Myocyte (in vitro differentiated cells): ENCODE measurements at regions not wholly inside any gene's neighbourhood (a gene's known extent, or its start where the extent isn't known, plus 50 kb on each side); places are given as distances from the start of the nearest gene placed in this dataset.
A peak's percentile ranks its signal among the peaks of the same experiment; 100 is the strongest.
"Not testable (repeated sequence)": the region's sequence is repeated elsewhere in the genome, so short reads cannot be mapped to it uniquely, and the experiment has no call there.

Source experiments
- DNase-seq: peaks from one replicate; pipeline ENCODE4 v3.0.0-alpha.2; 2012; ENCODE audit warnings: low read depth

GRCh38 chr4:22630161-22630975 is 62.4 kb upstream of the GBA3 start:
- not testable (repeated sequence) for DNase-seq

GRCh38 chr4:22631167-22631566 is 61.6 kb upstream of the GBA3 start:
- not testable (repeated sequence) for DNase-seq

- DNase-seq, result no peak
Measured at GRCh38 chr4:22634541-22635181, 58.1 kb upstream of the GBA3 start.

- DNase-seq, result not testable (repeated sequence)
Measured at GRCh38 chr4:22635182-22635549, 57.6 kb upstream of the GBA3 start.

- no peak for DNase-seq
Measured at GRCh38 chr4:22635692-22636091, 57.0 kb upstream of the GBA3 start.

DNA sequence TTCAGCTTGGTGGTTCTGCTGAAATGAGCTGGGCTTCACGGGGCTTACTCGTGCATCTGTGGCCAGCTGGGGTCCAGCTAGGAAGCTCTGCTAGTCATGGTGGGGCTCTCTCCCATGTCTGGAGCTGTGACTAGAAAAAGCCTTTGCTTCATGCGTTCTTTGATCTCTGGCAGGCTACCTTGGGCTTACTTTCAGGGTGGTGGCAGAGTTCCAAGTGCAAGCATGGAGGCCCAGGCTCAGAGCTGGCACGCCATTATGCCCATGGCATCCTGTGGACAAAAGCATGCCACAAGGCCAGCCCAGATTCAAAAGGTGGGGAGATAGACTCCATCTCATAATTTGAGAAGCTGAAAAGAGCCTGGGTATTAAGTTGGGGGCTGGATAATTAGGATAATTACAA is 55.4 kb upstream of the GBA3 start:
- peak; percentile 3 for DNase-seq
